Transverse colon (tissue), 4 donors: ENCODE measurements at regions not wholly inside any gene's neighbourhood (a gene's known extent, or its start where the extent isn't known, plus 50 kb on each side); places are given as distances from the start of the nearest gene placed in this dataset.
"Not testable (repeated sequence)": the region's sequence is repeated elsewhere in the genome, so short reads cannot be mapped to it uniquely, and the experiment has no call there.

ENCODE experiments used
- DNase-seq: peaks from one replicate; pipeline ENCODE4 v3.0.0-alpha.2; 2019
- H3K27ac ChIP-seq, 4 donors: fragments of 200-600 bp; sonication (generic); 2 replicates each; pipeline ENCODE4 v1.5.1; 2016 to 2018; ENCODE audit warnings: inconsistent platforms in 4 of 4
- H3K27me3 ChIP-seq: fragments of 200-600 bp; sonication (generic); 2 replicates; pipeline ENCODE4 v1.5.1; 2017; ENCODE audit warnings: inconsistent platforms
- H3K36me3 ChIP-seq, 4 donors: fragments of 200-600 bp; sonication (generic); 2 replicates each; pipeline ENCODE4 v1.5.1; 2017 to 2019; ENCODE audit warnings: inconsistent platforms in 4 of 4
- H3K4me1 ChIP-seq, 4 donors: fragments of 200-600 bp; sonication (generic); 2 replicates each; pipeline ENCODE4 v1.5.1; 2017 to 2020; ENCODE audit warnings: inconsistent platforms in 4 of 4
- H3K4me3 ChIP-seq, 4 donors: fragments of 200-600 bp; sonication (generic); 1 replicate in 1 of 4; 2 replicates in 3 of 4; pipeline versions ENCODE4 v1.5.1 to v1.6.1; 2017 to 2019; ENCODE audit warnings: inconsistent platforms in 4 of 4
- H3K9me3 ChIP-seq, 2 donors: fragments of 200-600 bp; sonication (generic); 2 replicates each; pipeline ENCODE4 v1.5.1; 2017 to 2019; ENCODE audit warnings: inconsistent platforms in 2 of 2
- CTCF ChIP-seq, 5 experiments: fragments of 200-600 bp in 3 of 5; fragments of 450-650 bp in 2 of 5; sonication (generic) in 3 of 5; IDR thresholded peaks; 1 replicate in 2 of 5; 2 replicates in 3 of 5; pipeline ENCODE4 v1.5.1; 2016 to 2017; ENCODE audit warnings: antibody characterized with exemption in 5 of 5, inconsistent platforms in 3 of 5, mild to moderate bottlenecking in 2 of 5, moderate library complexity in 1 of 5
- EP300 ChIP-seq: sonication (generic); formaldehyde crosslinking; IDR thresholded peaks from one replicate; pipeline ENCODE4 v1.6.1; 2017; ENCODE audit warnings: antibody characterized with exemption, low read depth
- POLR2A ChIP-seq: fragments of 450-650 bp; IDR thresholded peaks from one replicate; pipeline ENCODE4 v1.6.1; 2016; ENCODE audit warnings: antibody characterized with exemption, mild to moderate bottlenecking, moderate library complexity
- POLR2AphosphoS5 ChIP-seq, 3 donors: sonication (generic); formaldehyde crosslinking; IDR thresholded peaks; one replicate each; pipeline ENCODE4 v1.6.1; 2016; ENCODE audit warnings: antibody characterized with exemption in 3 of 3
- WGBS, 2 donors: methylation state at CpG; one replicate each; pipeline ENCODE4 v1.1.5; 2018; ENCODE audit warnings: low coverage in 1 of 2; 5-methylcytosine and 5-hydroxymethylcytosine counted together
- in situ Hi-C, 4 donors: fragments of 200-750 bp; cut with MboI; loops; one replicate each; pipeline versions ENCODE4 v1.15.0 to v1.15.1; 2017; ENCODE audit warnings: low sequenced_read_pairs in 3 of 4, low pct_ligation_motif_present in 1 of 4, low pct_unique_long_range_greater_than_20kb in 1 of 4
- intact Hi-C: fragments of 100-400 bp; cut with DNase I; formaldehyde crosslinking; loops from one replicate; pipeline ENCODE4 v1.15.1; 2023; ENCODE audit warnings: low total_unique reads

GRCh38 chr13:110981379-110981778, 66.5 kb upstream of the ANKRD10 start:
- H3K4me1 ChIP-seq = no peaks in the 10 kb centered on the region
- DNase-seq = no peak
- in situ Hi-C loops = no loop called here
- TF ChIP-seq POLR2AphosphoS5 (IDR thresholded peaks at IDR 0.05) (no peak), POLR2A (no peak), CTCF (IDR thresholded peaks at IDR 0.05) (no peak), EP300 (no peak)
- no peaks in the 10 kb centered on the region for H3K27me3 ChIP-seq
- no peaks in the 10 kb centered on the region for H3K9me3 ChIP-seq
- intact Hi-C loops = no loop called here
- 76 to 83% methylated on average over 3 to 4 of the region's 4 CpGs for WGBS, 2 donors
- H3K27ac ChIP-seq = no peak overlapping the region
- no peak overlapping the region for H3K4me3 ChIP-seq
- no peaks in the 10 kb centered on the region for H3K36me3 ChIP-seq

- WGBS, 2 donors = 57% methylated on average over 3 of the region's 3 CpGs; no CpG with 5 or more reads in 1 of the 2 donors
- intact Hi-C loops = no loop called here
- no peaks in the 10 kb centered on the region for H3K4me1 ChIP-seq
Observed at GRCh38 chr13:110980921-110981320, 66.1 kb upstream of the ANKRD10 start.

GRCh38 chr13:110979149-110979548, 64.3 kb upstream of the ANKRD10 start:
- H3K4me1 ChIP-seq, DNase-seq, H3K9me3 ChIP-seq, intact Hi-C loops, H3K36me3 ChIP-seq, H3K4me3 ChIP-seq, H3K27me3 ChIP-seq, H3K27ac ChIP-seq, in situ Hi-C loops: not testable (repeated sequence)
- WGBS, 2 donors = 85 to 92% methylated on average over 2 to 5 of the region's 5 CpGs

More at GRCh38 chr13:110980921-110981320, 66.1 kb upstream of the ANKRD10 start:
- in situ Hi-C loops = no loop called here
- DNase-seq = no peak
- H3K27me3 ChIP-seq = no peaks in the 10 kb centered on the region
- no peak overlapping the region for H3K27ac ChIP-seq
- no peaks in the 10 kb centered on the region for H3K9me3 ChIP-seq
- TF ChIP-seq POLR2AphosphoS5 (IDR thresholded peaks at IDR 0.05) (no peak), CTCF (IDR thresholded peaks at IDR 0.05) (no peak), POLR2A (no peak), EP300 (no peak)
- no peak overlapping the region for H3K4me3 ChIP-seq
- H3K36me3 ChIP-seq = no peaks in the 10 kb centered on the region

GRCh38 chr13:110978390-110978789, 63.5 kb upstream of the ANKRD10 start:
- no peak for TF ChIP-seq POLR2AphosphoS5 (IDR thresholded peaks at IDR 0.05)
- TF ChIP-seq CTCF (IDR thresholded peaks at IDR 0.05) = no peak
- no peak for TF ChIP-seq EP300
- no peak for TF ChIP-seq POLR2A
- Histone ChIP-seq H3K4me3 (no peak overlapping the region), H3K36me3 (no peaks in the 10 kb centered on the region), H3K27me3 (no peaks in the 10 kb centered on the region), H3K9me3 (no peaks in the 10 kb centered on the region), H3K27ac (no peak overlapping the region), H3K4me1 (no peaks in the 10 kb centered on the region)
- no peak for DNase-seq
- intact Hi-C loops (no loop called here), in situ Hi-C loops (no loop called here)

GRCh38 chr13:110976785-110977184, 61.9 kb upstream of the ANKRD10 start:
- intact Hi-C loops = no loop called here
- no peak for DNase-seq
- no peaks in the 10 kb centered on the region for H3K4me1 ChIP-seq
- no peak overlapping the region for H3K4me3 ChIP-seq
- H3K27ac ChIP-seq = no peak overlapping the region
- no peaks in the 10 kb centered on the region for H3K27me3 ChIP-seq
- no peaks in the 10 kb centered on the region for H3K9me3 ChIP-seq
- TF ChIP-seq CTCF (IDR thresholded peaks at IDR 0.05) (no peak), POLR2AphosphoS5 (IDR thresholded peaks at IDR 0.05) (no peak), EP300 (no peak), POLR2A (no peak)
- in situ Hi-C loops = no loop called here
- H3K36me3 ChIP-seq = no peaks in the 10 kb centered on the region
